Mammary epithelial cell (primary cell): ENCODE measurements at regions not wholly inside any gene's neighbourhood (a gene's known extent, or its start where the extent isn't known, plus 50 kb on each side); places are given as distances from the start of the nearest gene placed in this dataset.

Experiments used
- CTCF ChIP-seq, 2 donors: IDR thresholded peaks in 1 of 2; conservative IDR thresholded peaks in 1 of 2; 2 replicates each; pipeline ENCODE4 v1.5.1; 2011 to 2012; ENCODE audit warnings: inconsistent platforms in 2 of 2, low read length in 2 of 2, mild to moderate bottlenecking in 2 of 2, control low read depth in 1 of 2, low read depth in 1 of 2; ENCODE audit not compliant: insufficient read depth in 1 of 2; ENCODE audit errors: extremely low read depth in 1 of 2
- EZH2 ChIP-seq: IDR thresholded peaks from 2 replicates; pipeline ENCODE4 v1.6.1; 2012; ENCODE audit warnings: low read length, inconsistent platforms, borderline replicate concordance

- TF ChIP-seq CTCF (conservative IDR thresholded peaks at IDR 0.05 in 1 of 2, IDR thresholded peaks at IDR 0.05 in 1 of 2; ENCODE audit: extremely low read depth in 1 of 2, insufficient read depth in 1 of 2, low read depth in 1 of 2, low read length in 2 of 2) (no peak), EZH2 (no peak)
Measured at GRCh38 chr6:40108736-40109135, 174.5 kb upstream of the MOCS1 start.
